ENCODE measurements at regions not wholly inside any gene's neighbourhood (a gene's known extent, or its start where the extent isn't known, plus 50 kb on each side); places are given as distances from the start of the nearest gene placed in this dataset.

- Mint-ChIP-seq H3K9me3 (ENCODE audit: low read depth) (no peaks in the 10 kb centered on the region), H3K4me1 (ENCODE audit: low read depth) (peaks cover 4% of the 10 kb centered on the region), H3K4me3 (ENCODE audit: low read depth) (no peak overlapping the region), H3K36me3 (ENCODE audit: insufficient read depth) (no peaks in the 10 kb centered on the region), H3K27ac (no peak overlapping the region), H3K27me3 (peaks cover 4% of the 10 kb centered on the region)
- no peak for TF ChIP-seq CTCF (IDR thresholded peaks at IDR 0.05; ENCODE audit: unreplicated experiment)
- no peak for DNase-seq (ENCODE audit: low spot score, unreplicated experiment)
Measured at GRCh38 chr16:8183176-8184099, 406.9 kb downstream of the TMEM114 start.

GRCh38 chr16:8182761-8183160 is 407.6 kb downstream of the TMEM114 start:
- DNase-seq (ENCODE audit: low spot score, unreplicated experiment), result no peak
- Mint-ChIP-seq H3K9me3 (ENCODE audit: low read depth) (no peaks in the 10 kb centered on the region), H3K27ac (no peak overlapping the region), H3K36me3 (ENCODE audit: insufficient read depth) (no peaks in the 10 kb centered on the region), H3K4me3 (ENCODE audit: low read depth) (no peak overlapping the region), H3K4me1 (ENCODE audit: low read depth) (peaks cover 4% of the 10 kb centered on the region), H3K27me3 (peaks cover 9% of the 10 kb centered on the region)
- TF ChIP-seq CTCF (IDR thresholded peaks at IDR 0.05; ENCODE audit: unreplicated experiment), result no peak

- Mint-ChIP-seq H3K36me3 (ENCODE audit: insufficient read depth) (no peaks in the 10 kb centered on the region), H3K9me3 (ENCODE audit: low read depth) (no peaks in the 10 kb centered on the region), H3K4me1 (ENCODE audit: low read depth) (peaks cover 4% of the 10 kb centered on the region), H3K27me3 (peaks cover 20% of the 10 kb centered on the region), H3K27ac (peak overlapping the region; percentile 38), H3K4me3 (ENCODE audit: low read depth) (no peak overlapping the region)
- TF ChIP-seq CTCF (IDR thresholded peaks at IDR 0.05; ENCODE audit: unreplicated experiment), result no peak
- no peak for DNase-seq (ENCODE audit: low spot score, unreplicated experiment)
Measured at GRCh38 chr16:8179615-8180014, 410.7 kb downstream of the TMEM114 start.

GRCh38 chr16:8178271-8178670 is 412.0 kb downstream of the TMEM114 start:
- peaks cover 4% of the 10 kb centered on the region for H3K4me1 Mint-ChIP-seq (ENCODE audit: low read depth)
- no peaks in the 10 kb centered on the region for H3K36me3 Mint-ChIP-seq (ENCODE audit: insufficient read depth)
- no peak overlapping the region for H3K4me3 Mint-ChIP-seq (ENCODE audit: low read depth)
- no peak for TF ChIP-seq CTCF (IDR thresholded peaks at IDR 0.05; ENCODE audit: unreplicated experiment)
- no peaks in the 10 kb centered on the region for H3K9me3 Mint-ChIP-seq (ENCODE audit: low read depth)
- peaks cover 22% of the 10 kb centered on the region for H3K27me3 Mint-ChIP-seq
- H3K27ac Mint-ChIP-seq, result no peak overlapping the region
- DNase-seq (ENCODE audit: low spot score, unreplicated experiment), result no peak

- peaks cover 4% of the 10 kb centered on the region for H3K4me1 Mint-ChIP-seq (ENCODE audit: low read depth)
- H3K4me3 Mint-ChIP-seq (ENCODE audit: low read depth), result no peak overlapping the region
- TF ChIP-seq CTCF (IDR thresholded peaks at IDR 0.05; ENCODE audit: unreplicated experiment), result no peak
- DNase-seq (ENCODE audit: low spot score, unreplicated experiment), result no peak
- H3K27ac Mint-ChIP-seq, result no peak overlapping the region
- peaks cover 25% of the 10 kb centered on the region for H3K27me3 Mint-ChIP-seq
- no peaks in the 10 kb centered on the region for H3K36me3 Mint-ChIP-seq (ENCODE audit: insufficient read depth)
- H3K9me3 Mint-ChIP-seq (ENCODE audit: low read depth), result no peaks in the 10 kb centered on the region
Measured at GRCh38 chr16:8175411-8175810, 414.9 kb downstream of the TMEM114 start.
